H1 (cell line): ENCODE measurements at regions not wholly inside any gene's neighbourhood (a gene's known extent, or its start where the extent isn't known, plus 50 kb on each side); places are given as distances from the start of the nearest gene placed in this dataset.

ENCODE experiments used
- TF ChIP-seq, protein P1 (sequence below): IDR thresholded peaks from 2 replicates; pipeline ENCODE4 v1.6.1; 2011; ENCODE audit warnings: low read length, improper control_type of control experiment

DNA sequence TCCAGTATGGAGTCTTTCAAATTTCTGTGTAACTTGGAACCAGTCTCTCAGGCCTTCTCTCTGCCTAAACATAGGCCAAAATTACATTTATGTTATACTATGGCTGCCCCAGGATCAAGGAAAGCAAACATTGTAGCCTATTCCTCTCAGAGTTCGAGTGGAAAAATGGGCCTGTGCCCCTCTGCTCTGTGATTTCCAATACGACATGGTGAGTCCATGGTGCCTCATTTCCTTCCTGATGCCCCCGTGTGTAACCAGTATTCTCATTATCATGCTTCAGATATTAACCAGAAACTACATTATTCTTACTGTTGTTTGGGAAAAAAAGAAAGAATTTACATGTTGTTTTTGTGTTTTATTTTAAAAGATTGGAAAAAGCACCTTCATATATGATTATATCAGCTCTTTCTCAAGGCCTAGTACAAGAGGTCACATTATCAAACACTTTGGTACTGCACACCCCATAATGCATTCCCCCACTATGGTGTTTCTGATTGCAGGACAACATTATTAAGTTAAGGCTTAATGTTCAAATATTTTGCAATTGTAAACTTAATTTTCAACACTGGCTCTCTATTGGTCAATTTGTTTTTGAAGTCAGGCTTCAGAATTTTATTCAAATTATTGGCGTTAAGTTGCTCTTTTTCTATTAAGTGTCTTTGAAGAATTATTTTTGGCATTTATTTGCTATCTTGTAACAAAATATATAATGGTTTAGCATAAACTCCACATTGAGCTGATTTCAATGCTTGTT lies 151.8 kb upstream of the SLC27A6 start (continued):
- TF ChIP-seq, protein P1, sequence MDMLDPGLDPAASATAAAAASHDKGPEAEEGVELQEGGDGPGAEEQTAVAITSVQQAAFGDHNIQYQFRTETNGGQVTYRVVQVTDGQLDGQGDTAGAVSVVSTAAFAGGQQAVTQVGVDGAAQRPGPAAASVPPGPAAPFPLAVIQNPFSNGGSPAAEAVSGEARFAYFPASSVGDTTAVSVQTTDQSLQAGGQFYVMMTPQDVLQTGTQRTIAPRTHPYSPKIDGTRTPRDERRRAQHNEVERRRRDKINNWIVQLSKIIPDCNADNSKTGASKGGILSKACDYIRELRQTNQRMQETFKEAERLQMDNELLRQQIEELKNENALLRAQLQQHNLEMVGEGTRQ: no peak
- TF ChIP-seq, all 59 proteins: peak for 0
